HG03565 (cell line): ENCODE measurements at regions not wholly inside any gene's neighbourhood (a gene's known extent, or its start where the extent isn't known, plus 50 kb on each side); places are given as distances from the start of the nearest gene placed in this dataset.
"Not testable (repeated sequence)": the region's sequence is repeated elsewhere in the genome, so short reads cannot be mapped to it uniquely, and the experiment has no call there.

Experiments
- ATAC-seq: cut with Tn5 transposase; IDR thresholded peaks from one replicate; pipeline ENCODE4 v1.9.1; 2021; ENCODE audit warnings: mild to moderate bottlenecking, moderate library complexity; ENCODE audit not compliant: unreplicated experiment

DNA sequence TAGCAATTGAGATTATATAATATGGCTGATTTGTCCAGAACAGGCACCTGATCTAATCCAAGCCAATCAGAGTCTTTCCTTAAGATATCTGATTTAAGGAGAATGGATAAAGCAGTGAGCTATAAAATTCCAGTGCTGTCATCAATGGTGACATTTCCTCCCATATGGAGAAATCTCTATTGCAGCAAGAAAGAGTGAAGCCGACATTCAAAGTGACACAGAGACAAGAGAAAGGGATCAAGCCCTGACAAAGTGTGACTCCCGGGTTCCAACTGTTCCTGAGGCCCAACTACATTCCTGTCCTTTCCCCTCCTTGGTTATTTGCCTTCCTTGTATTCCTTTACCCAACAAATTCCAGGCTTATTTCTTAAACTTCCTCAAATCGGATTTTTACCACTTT, 430.0 kb upstream of the SOX5 start:
- ATAC-seq: no peak

DNA sequence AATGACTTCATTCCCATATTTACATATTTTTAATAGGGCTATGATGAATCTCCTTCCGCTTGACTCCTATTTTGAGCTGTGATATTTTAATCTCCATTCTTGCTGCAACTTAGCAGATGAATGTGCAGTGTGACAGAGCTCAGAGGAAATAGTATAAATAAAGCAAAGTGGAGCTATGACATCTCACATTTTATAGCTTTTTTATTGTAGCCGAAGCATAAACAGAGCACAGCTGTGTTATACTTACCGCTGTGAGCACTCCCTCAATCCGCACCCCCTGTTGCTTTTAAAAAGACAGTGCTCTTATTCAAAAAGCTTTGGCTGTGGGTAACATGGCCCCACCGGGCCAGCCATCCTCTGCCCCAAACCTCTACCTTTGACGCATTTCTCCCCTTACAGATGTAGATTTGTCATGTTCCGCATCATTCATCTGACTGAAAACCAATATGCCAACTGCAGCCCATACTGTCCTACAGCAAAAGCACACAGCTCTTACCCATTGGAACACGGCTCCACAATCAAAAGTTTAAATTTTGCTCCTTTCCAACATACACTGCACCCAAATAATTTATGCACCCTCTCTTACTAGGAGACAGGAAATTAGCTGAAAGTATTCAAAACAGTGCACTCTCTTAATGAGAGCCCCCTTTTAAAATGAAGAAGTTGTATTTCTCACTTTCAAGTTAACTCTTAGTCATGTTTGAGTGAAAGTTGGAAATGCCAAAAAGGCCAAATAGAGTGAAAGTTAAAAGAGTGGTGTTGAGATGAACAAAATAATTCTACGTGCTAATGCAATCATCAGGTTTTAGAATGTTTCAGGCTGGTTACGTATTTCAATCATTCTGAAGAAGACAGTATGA, 429.3 kb upstream of the SOX5 start:
- peak; percentile 81 for ATAC-seq

DNA sequence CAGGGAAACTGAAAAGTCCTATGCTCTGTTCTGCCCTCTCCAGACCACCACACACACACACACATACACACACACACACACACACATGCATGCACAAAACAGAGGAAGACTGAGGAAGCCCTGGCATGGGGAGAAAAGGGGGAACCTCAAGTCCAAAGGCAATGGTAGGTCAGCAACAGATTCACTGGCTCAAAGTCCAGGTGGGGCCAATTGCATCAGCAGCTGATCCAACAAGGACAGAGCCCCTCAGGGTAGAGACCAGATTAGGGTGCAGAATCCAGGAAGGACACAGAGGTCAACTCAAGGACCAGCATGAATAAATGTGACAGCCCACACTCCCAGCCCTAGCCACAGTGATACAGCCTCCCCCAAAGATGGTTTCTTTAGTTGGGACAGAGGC, 425.0 kb upstream of the SOX5 start:
- ATAC-seq: no peak

DNA sequence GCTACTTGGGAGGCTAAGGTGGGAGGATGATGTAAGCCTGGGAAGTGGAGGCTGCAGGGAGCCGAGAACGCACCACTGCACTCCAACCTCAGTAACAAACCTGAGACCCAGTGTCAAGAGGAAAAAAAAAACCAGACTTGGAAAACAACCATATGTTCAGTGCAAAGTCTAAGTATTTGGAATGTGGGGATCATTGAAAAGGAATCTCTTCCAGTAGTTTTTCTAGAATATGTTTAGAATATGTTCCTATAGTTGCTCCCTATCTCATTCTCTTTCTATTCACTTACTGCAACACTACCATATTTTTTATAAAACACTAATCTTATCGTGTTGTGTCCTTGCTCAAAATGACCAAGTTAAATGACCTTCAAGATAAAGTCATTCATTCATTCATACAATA, 423.5 kb upstream of the SOX5 start:
- ATAC-seq: no peak

DNA sequence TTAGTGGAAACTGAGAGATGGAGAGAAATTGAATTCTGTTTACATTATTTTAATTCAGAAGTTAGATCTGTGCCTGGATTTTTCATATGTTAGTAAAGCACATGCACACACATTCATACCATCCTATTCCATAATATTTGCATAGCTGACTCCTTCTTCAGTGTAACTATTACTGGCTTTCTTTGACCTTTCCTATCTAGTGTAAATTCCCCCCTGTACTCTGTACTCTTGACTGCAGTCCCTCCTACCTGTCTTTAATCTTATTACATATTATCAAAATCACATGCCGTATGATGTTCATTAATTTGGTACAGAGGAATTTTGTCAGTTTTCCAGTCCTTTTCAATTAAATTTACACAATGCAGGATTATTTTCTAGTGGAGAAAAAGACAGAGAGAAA, 417.0 kb upstream of the SOX5 start:
- ATAC-seq: no peak

- no peak for ATAC-seq
These were observed 415.5 kb upstream of the SOX5 start for GRCh38 chr12:24364921-24365320.

GRCh38 chr12:24363177-24363754, 413.8 kb upstream of the SOX5 start:
- ATAC-seq: no peak

DNA sequence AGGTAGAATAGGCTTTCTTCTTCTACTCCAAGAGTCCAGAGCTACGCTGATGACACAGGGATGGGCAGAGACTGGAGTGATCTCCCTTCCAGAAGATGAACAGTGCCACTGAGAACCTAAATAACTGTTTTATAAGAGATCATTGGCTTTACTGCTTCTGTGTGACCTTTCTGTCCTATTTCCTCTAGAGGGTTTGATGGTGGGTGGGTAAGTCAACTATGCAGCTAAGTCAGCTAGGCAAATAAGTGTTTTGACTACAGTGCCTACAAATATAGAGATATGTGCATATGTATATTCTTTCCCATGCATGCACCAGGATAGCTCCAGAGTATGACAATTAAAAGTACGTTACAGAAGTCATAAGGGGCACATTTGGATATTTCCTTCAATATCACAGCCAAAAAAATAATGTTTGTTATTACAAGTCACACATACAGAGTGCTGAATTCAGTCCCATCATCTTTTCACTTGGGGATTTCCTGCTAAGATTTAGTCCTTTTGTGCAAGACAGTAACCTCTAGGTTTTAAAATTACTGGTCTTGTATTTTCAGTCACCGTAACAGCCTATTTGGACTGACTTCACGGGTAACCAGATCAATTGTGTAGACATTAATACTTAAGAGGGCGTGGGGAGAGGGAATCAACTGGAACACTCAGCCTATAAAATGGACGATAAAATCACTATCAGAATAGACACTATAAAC, 412.6 kb upstream of the SOX5 start:
- no peak for ATAC-seq

DNA sequence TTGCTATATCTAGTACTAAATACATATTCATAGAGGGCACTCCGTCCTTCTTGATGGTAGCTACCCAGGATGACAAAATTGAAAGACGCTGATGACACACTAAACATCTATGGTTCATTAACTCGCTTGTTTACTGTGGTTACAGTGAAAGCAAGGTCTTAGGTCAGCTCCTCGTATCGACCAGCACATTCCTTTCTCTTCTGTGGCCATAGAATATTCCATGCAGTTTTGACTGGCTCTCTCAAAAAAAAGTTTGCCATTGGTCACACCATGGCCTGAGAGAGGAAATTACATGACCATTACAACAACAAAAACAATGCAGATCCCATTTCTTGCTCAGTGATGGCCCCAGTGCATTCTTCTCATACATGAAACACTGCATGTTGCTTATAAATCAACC, 411.4 kb upstream of the SOX5 start:
- peak; percentile 67 for ATAC-seq

- ATAC-seq: peak; percentile 41
These were observed 411.0 kb upstream of the SOX5 start for GRCh38 chr12:24360461-24360860.

- no peak for ATAC-seq
These were observed 410.6 kb upstream of the SOX5 start for GRCh38 chr12:24360057-24360456.

DNA sequence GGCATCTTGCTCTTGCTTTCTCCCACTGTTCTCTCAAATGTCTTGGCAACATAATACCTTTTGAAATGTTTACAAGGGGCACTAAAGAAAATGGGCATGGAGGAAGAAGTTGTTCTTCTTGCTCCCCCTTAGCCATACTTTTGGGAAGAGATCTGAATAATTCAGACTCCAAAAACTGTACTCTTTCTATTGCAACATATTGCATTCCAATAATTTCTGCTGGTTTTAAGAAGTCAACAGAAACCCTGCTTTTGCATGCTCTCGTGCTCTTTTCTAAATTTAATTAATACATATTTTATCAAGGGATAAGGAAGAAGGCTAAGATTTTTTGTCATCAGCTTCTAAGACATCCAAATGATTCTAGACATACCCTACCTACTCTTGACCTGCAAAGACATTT, 409.9 kb upstream of the SOX5 start:
- ATAC-seq: no peak

DNA sequence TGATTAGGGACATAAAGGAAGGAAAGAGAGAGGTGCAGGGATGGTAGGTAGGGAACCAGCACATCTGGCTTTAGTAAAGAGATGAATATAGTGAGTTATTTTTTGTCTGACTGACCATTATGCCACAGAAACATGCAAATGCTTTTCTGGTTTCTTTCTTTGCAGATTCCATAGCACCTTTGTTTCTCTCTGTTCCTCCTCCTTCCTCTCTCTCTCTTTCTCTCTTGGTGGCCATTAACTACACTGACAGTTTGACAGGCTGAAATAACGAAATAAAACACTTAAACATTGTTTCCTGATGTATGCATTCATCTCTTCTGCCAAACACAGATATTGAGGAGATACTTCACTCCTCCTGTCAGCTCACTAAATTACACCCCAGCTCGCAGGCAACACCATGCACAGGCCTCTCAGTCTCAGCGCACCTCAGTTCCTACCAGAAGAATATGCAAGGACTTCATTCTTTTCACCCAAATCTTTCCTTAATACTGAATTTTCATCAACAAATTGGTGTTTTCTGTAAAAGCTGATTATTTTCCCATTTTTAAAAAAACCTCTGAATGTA, 406.9 kb upstream of the SOX5 start:
- ATAC-seq: peak; percentile 53

DNA sequence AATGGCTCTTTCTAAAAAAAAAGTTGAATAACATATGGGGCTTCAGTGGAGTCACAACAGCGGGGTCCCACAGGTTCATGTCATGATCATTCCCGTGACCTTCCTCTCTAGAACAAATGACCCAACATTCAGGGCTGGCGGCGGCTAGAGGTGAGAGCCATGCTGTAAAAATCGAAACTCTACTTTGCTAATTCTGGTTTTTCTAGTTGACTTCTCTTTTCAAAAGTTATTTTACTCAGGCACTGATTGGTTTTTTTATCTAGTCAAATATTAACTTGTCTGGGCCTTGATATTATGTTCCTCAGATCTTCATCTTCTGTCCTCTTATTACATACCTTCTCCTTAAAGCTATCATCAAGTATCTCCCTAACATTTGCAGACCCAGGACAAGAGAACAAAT, 402.9 kb upstream of the SOX5 start:
- ATAC-seq: no peak

DNA sequence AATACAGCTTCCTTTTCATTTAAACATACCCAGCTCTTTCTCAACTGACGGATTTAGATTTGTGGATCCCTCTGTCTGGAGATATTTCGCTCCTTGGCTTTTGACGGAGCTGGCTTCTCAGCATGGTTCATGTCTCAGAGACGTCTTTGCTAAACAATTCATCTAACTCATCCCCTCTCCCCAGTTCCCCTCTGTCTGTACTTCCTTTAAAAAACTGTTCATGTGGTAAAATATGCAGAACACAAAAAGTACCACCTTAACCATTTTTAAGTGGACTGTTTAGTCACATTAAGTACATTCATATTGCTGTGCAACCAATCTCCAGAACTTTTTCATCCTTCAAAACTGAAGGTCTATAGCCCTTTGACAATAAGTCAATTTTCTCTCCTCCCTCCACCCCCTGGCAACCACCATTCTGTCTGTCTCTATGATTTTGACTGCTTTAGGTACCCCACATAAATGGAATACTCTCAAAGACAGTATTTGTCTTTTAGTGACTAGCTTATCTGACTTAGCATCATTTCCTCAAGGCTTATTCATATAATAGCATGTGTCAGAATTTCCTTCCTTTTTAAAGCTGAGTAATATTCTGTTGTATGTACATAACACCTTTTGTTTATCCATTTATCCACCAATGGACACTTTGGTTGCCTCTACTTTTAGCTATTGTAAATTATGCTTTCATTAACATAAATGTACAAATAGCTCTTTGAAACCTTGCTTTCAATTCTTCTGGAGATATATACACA, 399.8 kb upstream of the SOX5 start:
- no peak for ATAC-seq

DNA sequence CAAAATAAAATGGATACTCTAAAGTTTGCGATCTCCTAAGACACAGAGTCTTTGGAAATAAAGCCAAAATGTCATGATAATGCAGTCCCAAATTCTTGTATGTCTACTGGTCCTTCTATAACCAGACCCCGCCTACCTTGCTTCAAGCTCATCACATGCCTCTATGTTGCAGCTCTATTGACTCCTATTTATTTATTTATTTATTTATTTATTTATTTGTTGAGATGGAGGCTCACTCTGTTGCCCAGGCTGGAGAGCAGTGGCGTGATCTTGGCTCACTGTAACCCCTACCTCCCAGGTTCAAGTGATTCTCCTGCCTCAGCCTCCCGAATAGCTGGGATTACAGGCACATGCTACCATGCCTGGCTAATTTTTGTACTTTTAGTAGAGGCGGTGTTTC, 398.7 kb upstream of the SOX5 start:
- not testable (repeated sequence) for ATAC-seq

GRCh38 chr12:24328261-24328660, 378.8 kb upstream of the SOX5 start:
- no peak for ATAC-seq

GRCh38 chr12:24325331-24325730, 375.9 kb upstream of the SOX5 start:
- ATAC-seq: no peak

DNA sequence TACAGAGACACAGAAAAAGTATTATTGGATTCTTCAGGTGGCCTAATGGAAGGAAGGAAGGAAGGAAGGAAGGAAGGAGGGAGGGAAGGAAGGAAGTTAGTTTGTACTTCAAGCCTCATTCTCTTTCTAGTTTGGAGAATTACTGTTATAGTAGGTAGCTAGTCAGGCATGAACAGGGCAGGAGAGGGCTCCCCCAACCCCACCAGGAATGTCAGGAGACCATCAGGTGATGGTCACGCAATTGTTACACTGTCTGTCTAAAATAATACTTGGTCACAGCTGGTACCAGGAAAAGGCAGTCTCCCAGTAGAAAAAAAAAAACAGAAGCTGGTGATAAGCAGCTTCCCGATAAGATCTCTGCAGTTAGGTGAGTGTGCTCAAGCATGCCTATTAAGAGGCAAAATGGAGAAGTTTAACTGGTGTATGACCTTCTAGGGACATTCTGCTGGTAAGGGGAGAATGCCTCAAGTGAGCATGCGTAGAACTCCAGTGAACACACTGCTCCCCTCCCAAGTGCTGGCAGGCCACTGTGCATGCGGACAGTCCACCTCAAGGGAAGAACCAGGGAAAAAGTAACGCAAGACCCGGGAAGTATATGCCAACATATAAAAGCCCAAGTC, 358.4 kb upstream of the SOX5 start:
- ATAC-seq: no peak

GRCh38 chr12:24307153-24307552, 357.7 kb upstream of the SOX5 start:
- ATAC-seq: no peak

DNA sequence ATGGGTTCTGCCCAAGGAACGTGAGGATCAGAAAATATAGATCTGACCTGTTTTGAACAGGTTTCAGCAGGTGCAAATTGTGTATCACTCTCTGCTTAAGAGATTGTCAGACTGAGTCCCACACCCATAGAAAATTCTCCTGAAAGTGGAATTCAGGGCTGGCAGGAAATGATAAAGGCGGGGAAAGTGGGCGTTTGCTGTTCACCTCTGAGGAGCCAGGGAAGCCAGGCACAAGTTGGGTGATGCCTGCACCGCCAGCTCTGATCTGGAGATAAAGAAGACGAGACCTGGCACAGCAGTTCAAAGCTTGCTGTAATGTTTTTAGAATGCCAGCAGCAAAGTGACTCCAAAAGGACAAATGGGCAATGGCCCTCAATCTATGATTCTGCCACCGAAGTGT, 356.5 kb upstream of the SOX5 start:
- no peak for ATAC-seq
